ENCODE measurements at regions not wholly inside any gene's neighbourhood (a gene's known extent, or its start where the extent isn't known, plus 50 kb on each side); places are given as distances from the start of the nearest gene placed in this dataset.

- Mint-ChIP-seq H3K4me1 (no peaks in the 10 kb centered on the region), H3K27ac (no peak overlapping the region), H3K36me3 (no peaks in the 10 kb centered on the region), H3K27me3 (peaks cover 9% of the 10 kb centered on the region), H3K9me3 (peaks cover 0 to 3% (median 0%) of the 10 kb centered on the region in 7 donors), H3K4me3 (no peak overlapping the region)
- ATAC-seq (ENCODE audit: low read depth in 2 of 2) (no peak), DNase-seq (no peak)
- Histone ChIP-seq H3K27me3 (ENCODE audit: control insufficient read depth, insufficient read depth, low read length) (no peaks in the 10 kb centered on the region), H3K9me3 (ENCODE audit: control insufficient read depth in 2 of 2, low read length in 2 of 2) (no peaks in the 10 kb centered on the region), H3K4me1 (ENCODE audit: control insufficient read depth, insufficient read depth, low read length, poor library complexity, severe bottlenecking) (no peaks in the 10 kb centered on the region), H3K36me3 (ENCODE audit: control insufficient read depth, insufficient read depth, low read length) (no peaks in the 10 kb centered on the region), H3K27ac (ENCODE audit: insufficient read depth, low read length, poor library complexity, severe bottlenecking) (no peak overlapping the region), H3K4me3 (ENCODE audit: low read depth, low read length) (no peak overlapping the region)
These were observed 182.7 kb upstream of the ACTBL2 start for GRCh38 chr5:57665146-57665936.

- H3K4me1 ChIP-seq (ENCODE audit: control insufficient read depth, insufficient read depth, low read length, poor library complexity, severe bottlenecking) = no peaks in the 10 kb centered on the region
- Mint-ChIP-seq H3K4me1 (no peaks in the 10 kb centered on the region), H3K36me3 (no peaks in the 10 kb centered on the region), H3K27ac (no peak overlapping the region), H3K27me3 (peaks cover 9% of the 10 kb centered on the region), H3K4me3 (no peak overlapping the region), H3K9me3 (peaks cover 0 to 3% (median 0%) of the 10 kb centered on the region in 7 donors)
- no peak overlapping the region for H3K4me3 ChIP-seq (ENCODE audit: low read depth, low read length)
- no peaks in the 10 kb centered on the region for H3K27me3 ChIP-seq (ENCODE audit: control insufficient read depth, insufficient read depth, low read length)
- DNase-seq (no peak), ATAC-seq (ENCODE audit: low read depth in 2 of 2) (no peak)
- no peak overlapping the region for H3K27ac ChIP-seq (ENCODE audit: insufficient read depth, low read length, poor library complexity, severe bottlenecking)
- H3K9me3 ChIP-seq (ENCODE audit: control insufficient read depth in 2 of 2, low read length in 2 of 2) = no peaks in the 10 kb centered on the region
- H3K36me3 ChIP-seq (ENCODE audit: control insufficient read depth, insufficient read depth, low read length) = no peaks in the 10 kb centered on the region
These were observed 182.1 kb upstream of the ACTBL2 start for GRCh38 chr5:57664700-57665099.

GRCh38 chr5:57663466-57663865 lies 180.9 kb upstream of the ACTBL2 start:
- Histone ChIP-seq H3K27ac (ENCODE audit: insufficient read depth, low read length, poor library complexity, severe bottlenecking) (no peak overlapping the region), H3K4me1 (ENCODE audit: control insufficient read depth, insufficient read depth, low read length, poor library complexity, severe bottlenecking) (no peaks in the 10 kb centered on the region), H3K4me3 (ENCODE audit: low read depth, low read length) (no peak overlapping the region), H3K27me3 (ENCODE audit: control insufficient read depth, insufficient read depth, low read length) (no peaks in the 10 kb centered on the region), H3K9me3 (ENCODE audit: control insufficient read depth in 2 of 2, low read length in 2 of 2) (no peaks in the 10 kb centered on the region), H3K36me3 (ENCODE audit: control insufficient read depth, insufficient read depth, low read length) (no peaks in the 10 kb centered on the region)
- Mint-ChIP-seq H3K4me1 (no peaks in the 10 kb centered on the region), H3K27me3 (peaks cover 9% of the 10 kb centered on the region), H3K4me3 (no peak overlapping the region), H3K36me3 (no peaks in the 10 kb centered on the region), H3K27ac (no peak overlapping the region), H3K9me3 (peaks cover 0 to 5% (median 0%) of the 10 kb centered on the region in 7 donors)
- ATAC-seq (ENCODE audit: low read depth in 2 of 2) (no peak), DNase-seq (no peak)

- ATAC-seq (ENCODE audit: low read depth in 2 of 2) = no peak
- DNase-seq = no peak
- Mint-ChIP-seq H3K36me3 (no peaks in the 10 kb centered on the region), H3K27ac (no peak overlapping the region), H3K4me3 (no peak overlapping the region), H3K27me3 (peaks cover 9% of the 10 kb centered on the region), H3K9me3 (peaks cover 0 to 5% (median 0%) of the 10 kb centered on the region in 7 donors), H3K4me1 (no peaks in the 10 kb centered on the region)
- Histone ChIP-seq H3K27ac (ENCODE audit: insufficient read depth, low read length, poor library complexity, severe bottlenecking) (no peak overlapping the region), H3K4me1 (ENCODE audit: control insufficient read depth, insufficient read depth, low read length, poor library complexity, severe bottlenecking) (no peaks in the 10 kb centered on the region), H3K9me3 (ENCODE audit: control insufficient read depth in 2 of 2, low read length in 2 of 2) (no peaks in the 10 kb centered on the region), H3K27me3 (ENCODE audit: control insufficient read depth, insufficient read depth, low read length) (no peaks in the 10 kb centered on the region), H3K4me3 (ENCODE audit: low read depth, low read length) (no peak overlapping the region), H3K36me3 (ENCODE audit: control insufficient read depth, insufficient read depth, low read length) (no peaks in the 10 kb centered on the region)
These were observed 180.4 kb upstream of the ACTBL2 start for GRCh38 chr5:57662991-57663390.

GRCh38 chr5:57659886-57660285 lies 177.3 kb upstream of the ACTBL2 start:
- ATAC-seq (ENCODE audit: low read depth in 2 of 2) (no peak), DNase-seq (no peak)
- Histone ChIP-seq H3K27me3 (ENCODE audit: control insufficient read depth, insufficient read depth, low read length) (no peaks in the 10 kb centered on the region), H3K9me3 (ENCODE audit: control insufficient read depth in 2 of 2, low read length in 2 of 2) (no peaks in the 10 kb centered on the region), H3K27ac (ENCODE audit: insufficient read depth, low read length, poor library complexity, severe bottlenecking) (no peak overlapping the region), H3K4me1 (ENCODE audit: control insufficient read depth, insufficient read depth, low read length, poor library complexity, severe bottlenecking) (no peaks in the 10 kb centered on the region), H3K36me3 (ENCODE audit: control insufficient read depth, insufficient read depth, low read length) (no peaks in the 10 kb centered on the region), H3K4me3 (ENCODE audit: low read depth, low read length) (no peak overlapping the region)
- no peak overlapping the region for H3K27ac Mint-ChIP-seq
- no peaks in the 10 kb centered on the region for H3K27me3 Mint-ChIP-seq
- no peaks in the 10 kb centered on the region for H3K4me1 Mint-ChIP-seq
- no peak overlapping the region for H3K4me3 Mint-ChIP-seq
- H3K9me3 Mint-ChIP-seq = peaks cover 0 to 5% (median 0%) of the 10 kb centered on the region in 7 donors
- no peaks in the 10 kb centered on the region for H3K36me3 Mint-ChIP-seq

GRCh38 chr5:57658018-57658417 lies 175.4 kb upstream of the ACTBL2 start:
- Mint-ChIP-seq H3K4me1 (no peaks in the 10 kb centered on the region), H3K27ac (no peak overlapping the region), H3K27me3 (no peaks in the 10 kb centered on the region), H3K36me3 (no peaks in the 10 kb centered on the region), H3K9me3 (peaks cover 0 to 5% (median 0%) of the 10 kb centered on the region in 7 donors), H3K4me3 (no peak overlapping the region)
- Histone ChIP-seq H3K36me3 (ENCODE audit: control insufficient read depth, insufficient read depth, low read length) (no peaks in the 10 kb centered on the region), H3K27me3 (ENCODE audit: control insufficient read depth, insufficient read depth, low read length) (no peaks in the 10 kb centered on the region), H3K4me1 (ENCODE audit: control insufficient read depth, insufficient read depth, low read length, poor library complexity, severe bottlenecking) (no peaks in the 10 kb centered on the region), H3K27ac (ENCODE audit: insufficient read depth, low read length, poor library complexity, severe bottlenecking) (no peak overlapping the region), H3K4me3 (ENCODE audit: low read depth, low read length) (no peak overlapping the region), H3K9me3 (ENCODE audit: control insufficient read depth in 2 of 2, low read length in 2 of 2) (no peaks in the 10 kb centered on the region)
- ATAC-seq (ENCODE audit: low read depth in 2 of 2) = no peak
- DNase-seq = no peak

GRCh38 chr5:57655228-57655627 lies 172.6 kb upstream of the ACTBL2 start:
- H3K4me3 Mint-ChIP-seq = no peak overlapping the region
- peaks cover 0 to 5% (median 0%) of the 10 kb centered on the region in 7 donors for H3K9me3 Mint-ChIP-seq
- H3K4me1 Mint-ChIP-seq = no peaks in the 10 kb centered on the region
- H3K4me3 ChIP-seq (ENCODE audit: low read depth, low read length) = no peak overlapping the region
- ATAC-seq (ENCODE audit: low read depth in 2 of 2) = no peak
- H3K27ac ChIP-seq (ENCODE audit: insufficient read depth, low read length, poor library complexity, severe bottlenecking) = no peak overlapping the region
- H3K4me1 ChIP-seq (ENCODE audit: control insufficient read depth, insufficient read depth, low read length, poor library complexity, severe bottlenecking) = no peaks in the 10 kb centered on the region
- H3K27me3 Mint-ChIP-seq = no peaks in the 10 kb centered on the region
- no peaks in the 10 kb centered on the region for H3K36me3 Mint-ChIP-seq
- DNase-seq = no peak
- H3K27ac Mint-ChIP-seq = no peak overlapping the region
- no peaks in the 10 kb centered on the region for H3K36me3 ChIP-seq (ENCODE audit: control insufficient read depth, insufficient read depth, low read length)
- no peaks in the 10 kb centered on the region for H3K27me3 ChIP-seq (ENCODE audit: control insufficient read depth, insufficient read depth, low read length)
- H3K9me3 ChIP-seq (ENCODE audit: control insufficient read depth in 2 of 2, low read length in 2 of 2) = no peaks in the 10 kb centered on the region

GRCh38 chr5:57653636-57654290 lies 171.2 kb upstream of the ACTBL2 start:
- no peak overlapping the region for H3K4me3 Mint-ChIP-seq

More at GRCh38 chr5:57653636-57654290, 171.2 kb upstream of the ACTBL2 start:
- Histone ChIP-seq H3K27me3 (ENCODE audit: control insufficient read depth, insufficient read depth, low read length) (no peaks in the 10 kb centered on the region), H3K4me1 (ENCODE audit: control insufficient read depth, insufficient read depth, low read length, poor library complexity, severe bottlenecking) (no peaks in the 10 kb centered on the region), H3K36me3 (ENCODE audit: control insufficient read depth, insufficient read depth, low read length) (no peaks in the 10 kb centered on the region), H3K27ac (ENCODE audit: insufficient read depth, low read length, poor library complexity, severe bottlenecking) (no peak overlapping the region), H3K4me3 (ENCODE audit: low read depth, low read length) (no peak overlapping the region), H3K9me3 (ENCODE audit: control insufficient read depth in 2 of 2, low read length in 2 of 2) (no peaks in the 10 kb centered on the region)
- no peaks in the 10 kb centered on the region for H3K36me3 Mint-ChIP-seq
- no peaks in the 10 kb centered on the region for H3K4me1 Mint-ChIP-seq
- H3K27me3 Mint-ChIP-seq = no peaks in the 10 kb centered on the region
- peaks cover 0 to 10% (median 0%) of the 10 kb centered on the region in 7 donors for H3K9me3 Mint-ChIP-seq
- DNase-seq = no peak
- ATAC-seq (ENCODE audit: low read depth in 2 of 2) = no peak
- no peak overlapping the region for H3K27ac Mint-ChIP-seq

Measured in CD4-positive, CD25-positive, alpha-beta regulatory T cell (primary cell).